GM23338 (cell line): ENCODE measurements at regions not wholly inside any gene's neighbourhood (a gene's known extent, or its start where the extent isn't known, plus 50 kb on each side); places are given as distances from the start of the nearest gene placed in this dataset.

Experiments
- ATAC-seq: fragments of 200-7000 bp; cut with Tn5 transposase; 3 replicates; pipeline ENCODE4 v1.9.1; 2020
- DNase-seq: peaks from one replicate; pipeline ENCODE4 v3.0.0-alpha.2; 2015; ENCODE audit warnings: low spot score
- H2AFZ ChIP-seq: fragments of 200-600 bp; sonication (generic); 2 replicates; pipeline ENCODE4 v1.8.0; 2016; ENCODE audit warnings: antibody characterized with exemption, mild to moderate bottlenecking, moderate library complexity
- H3F3A ChIP-seq: fragments of 200-600 bp; sonication (generic); replicated peaks from 2 replicates; pipeline ENCODE4 v1.8.0; 2017; ENCODE audit warnings: antibody characterized with exemption, mixed run types, low read depth
- H3K27ac ChIP-seq: fragments of 200-600 bp; sonication (generic); 2 replicates; pipeline ENCODE4 v1.6.1; 2016; ENCODE audit warnings: low read depth
- H3K27me3 ChIP-seq: fragments of 200-600 bp; sonication (generic); 2 replicates; pipeline ENCODE4 v1.8.0; 2016; ENCODE audit warnings: mild to moderate bottlenecking, mixed run types, moderate library complexity; ENCODE audit not compliant: insufficient read depth
- H3K36me3 ChIP-seq: fragments of 200-600 bp; sonication (generic); 2 replicates; pipeline ENCODE4 v1.8.0; 2016; ENCODE audit warnings: mild to moderate bottlenecking; ENCODE audit not compliant: insufficient read depth
- H3K4me1 ChIP-seq: fragments of 200-600 bp; sonication (generic); 2 replicates; pipeline ENCODE4 v1.8.0; 2016; ENCODE audit warnings: mild to moderate bottlenecking, moderate library complexity; ENCODE audit not compliant: insufficient read depth
- H3K4me2 ChIP-seq: fragments of 200-600 bp; sonication (generic); 2 replicates; pipeline ENCODE4 v1.7.1; 2017; ENCODE audit warnings: mixed run types
- H3K4me3 ChIP-seq: fragments of 200-600 bp; sonication (generic); 2 replicates; pipeline ENCODE4 v1.6.1; 2016; ENCODE audit warnings: mixed run types
- H3K79me2 ChIP-seq: fragments of 200-600 bp; sonication (generic); replicated peaks from 2 replicates; pipeline ENCODE4 v1.8.0; 2017; ENCODE audit warnings: mild to moderate bottlenecking; ENCODE audit not compliant: insufficient read depth
- H3K9me2 ChIP-seq: fragments of 200-600 bp; sonication (generic); 2 replicates; pipeline ENCODE4 v1.8.0; 2017; ENCODE audit not compliant: insufficient read depth
- H4K20me1 ChIP-seq: fragments of 200-600 bp; sonication (generic); replicated peaks from 2 replicates; pipeline ENCODE4 v1.8.0; 2017; ENCODE audit warnings: mild to moderate bottlenecking; ENCODE audit not compliant: insufficient read depth
- H3K27ac Mint-ChIP-seq: 2 replicates; pipeline ENCODE4 v1.8.0; 2020; ENCODE audit warnings: inconsistent platforms, mild to moderate bottlenecking, moderate library complexity, mixed read lengths
- H3K27me3 Mint-ChIP-seq: 3 replicates; pipeline ENCODE4 v1.8.0; 2022; ENCODE audit warnings: low read depth, mild to moderate bottlenecking, moderate library complexity, mixed read lengths, inconsistent platforms; ENCODE audit not compliant: insufficient read depth, poor library complexity
- H3K36me3 Mint-ChIP-seq: 3 replicates; pipeline ENCODE4 v1.8.0; 2021; ENCODE audit warnings: low read depth, mild to moderate bottlenecking, inconsistent platforms, moderate library complexity, mixed read lengths
- H3K4me1 Mint-ChIP-seq: 3 replicates; pipeline ENCODE4 v1.8.0; 2020; ENCODE audit warnings: mild to moderate bottlenecking, inconsistent platforms, mixed read lengths
- H3K4me3 Mint-ChIP-seq: 3 replicates; pipeline ENCODE4 v1.8.0; 2021; ENCODE audit warnings: moderate library complexity, mild to moderate bottlenecking, inconsistent platforms, mixed read lengths
- H3K9me3 Mint-ChIP-seq: 3 replicates; pipeline ENCODE4 v1.8.0; 2020; ENCODE audit warnings: moderate library complexity, mild to moderate bottlenecking, inconsistent platforms, mixed read lengths
- CREB1 ChIP-seq: fragments of 250-450 bp; sonication (Bioruptor Pico); IDR thresholded peaks from 2 replicates; pipeline ENCODE4 v1.5.0; 2020; ENCODE audit warnings: low read depth, mild to moderate bottlenecking, moderate library complexity
- CTCF ChIP-seq, 2 experiments: fragments of 200-600 bp in 1 of 2; sonication (generic) in 1 of 2; conservative IDR thresholded peaks; 2 replicates each; pipeline versions ENCODE4 v1.5.1 to v1.6.1; 2016 to 2017; ENCODE audit warnings: antibody characterized with exemption in 2 of 2, low read depth in 2 of 2, mild to moderate bottlenecking in 2 of 2, moderate library complexity in 1 of 2
- ETS1 ChIP-seq: IDR thresholded peaks from 2 replicates; pipeline ENCODE4 v1.6.1; 2016; ENCODE audit warnings: antibody characterized with exemption
- EZH2 ChIP-seq: fragments of 200-600 bp; sonication (generic); IDR thresholded peaks from one replicate; pipeline ENCODE4 v1.8.0; 2017; ENCODE audit warnings: antibody characterized with exemption, mild to moderate bottlenecking, low read depth; ENCODE audit not compliant: unreplicated experiment
- EZH2phosphoT487 ChIP-seq: fragments of 200-600 bp; sonication (generic); IDR thresholded peaks from one replicate; pipeline ENCODE4 v1.8.1; 2018; ENCODE audit warnings: antibody characterized with exemption; ENCODE audit not compliant: unreplicated experiment
- JUNB ChIP-seq: IDR thresholded peaks from one replicate; pipeline ENCODE4 v1.6.1; 2016; ENCODE audit warnings: antibody characterized with exemption; ENCODE audit not compliant: unreplicated experiment
- NANOG ChIP-seq: IDR thresholded peaks from 2 replicates; pipeline ENCODE4 v1.6.1; 2016; ENCODE audit warnings: antibody characterized with exemption, borderline replicate concordance
- POLR2AphosphoS5 ChIP-seq: IDR thresholded peaks from 2 replicates; pipeline ENCODE4 v1.6.1; 2016; ENCODE audit warnings: antibody characterized with exemption, low read depth
- REST ChIP-seq: IDR thresholded peaks from one replicate; pipeline ENCODE4 v1.6.1; 2018; ENCODE audit warnings: antibody characterized with exemption; ENCODE audit not compliant: unreplicated experiment
- STAT1 ChIP-seq: IDR thresholded peaks from one replicate; pipeline ENCODE4 v1.6.1; 2016; ENCODE audit warnings: antibody characterized with exemption; ENCODE audit not compliant: unreplicated experiment
- ZNF114 ChIP-seq: fragments of 250-450 bp; sonication (Bioruptor Pico); IDR thresholded peaks from 2 replicates; pipeline ENCODE4 v1.5.0; 2020; ENCODE audit warnings: mild to moderate bottlenecking, moderate library complexity
- ZNF331 ChIP-seq: fragments of 250-450 bp; sonication (Bioruptor Pico); IDR thresholded peaks from 2 replicates; pipeline ENCODE4 v1.5.0; 2020; ENCODE audit warnings: low read depth, mild to moderate bottlenecking, moderate library complexity
- ZNF462 ChIP-seq: fragments of 250-450 bp; sonication (Bioruptor Pico); IDR thresholded peaks from 2 replicates; pipeline ENCODE4 v1.5.0; 2020; ENCODE audit warnings: mild to moderate bottlenecking, moderate library complexity

GRCh38 chrX:16347968-16348670 lies 180.8 kb downstream of the MAGEB17 start:
- Histone ChIP-seq H3F3A (no peaks in the 10 kb centered on the region), H4K20me1 (no peaks in the 10 kb centered on the region), H3K36me3 (no peaks in the 10 kb centered on the region), H3K27me3 (no peaks in the 10 kb centered on the region), H2AFZ (no peak overlapping the region), H3K4me2 (no peak overlapping the region), H3K9me2 (no peaks in the 10 kb centered on the region), H3K4me1 (0 out of 2 replicates have a peak, but pooled peaks cover 7% of the 10 kb centered on the region), H3K79me2 (no peaks in the 10 kb centered on the region), H3K4me3 (no peak overlapping the region), H3K27ac (no peak overlapping the region)
- DNase-seq: no peak
- no peak overlapping the region for H3K4me3 Mint-ChIP-seq
- ATAC-seq: no peak
- H3K4me1 Mint-ChIP-seq: peaks cover 2% of the 10 kb centered on the region; the same call in 2 of the 3 replicates
- no peak for TF ChIP-seq NANOG
- TF ChIP-seq POLR2AphosphoS5: no peak
- TF ChIP-seq ZNF331 (CRISPR knock-in tag): no peak
- no peak for TF ChIP-seq CTCF (conservative IDR thresholded peaks at IDR 0.05; ENCODE audit: low read depth in 2 of 2)
- no peak for TF ChIP-seq ZNF462
- no peak for TF ChIP-seq JUNB
- TF ChIP-seq EZH2phosphoT487: no peak
- TF ChIP-seq STAT1: no peak
- TF ChIP-seq EZH2: no peak
- no peak for TF ChIP-seq ETS1
- TF ChIP-seq ZNF114: no peak
- TF ChIP-seq REST: no peak
- no peak for TF ChIP-seq CREB1 (CRISPR knock-in tag)
- no peak overlapping the region for H3K27ac Mint-ChIP-seq
- H3K9me3 Mint-ChIP-seq: peaks cover 3% of the 10 kb centered on the region; the same call in 1 of the 3 replicates
- no peaks in the 10 kb centered on the region for H3K27me3 Mint-ChIP-seq
- H3K36me3 Mint-ChIP-seq: no peaks in the 10 kb centered on the region; the same call in 2 of the 3 replicates
